Gastrocnemius medialis (tissue), 4 donors: ENCODE measurements at regions not wholly inside any gene's neighbourhood (a gene's known extent, or its start where the extent isn't known, plus 50 kb on each side); places are given as distances from the start of the nearest gene placed in this dataset.

Experiments used
- ATAC-seq, 2 donors: fragments of 150-250 bp; one replicate each; pipeline ENCODE4 v1.9.1; 2016
- DNase-seq, 2 donors: peaks; one replicate each; pipeline ENCODE4 v3.0.0-alpha.2; 2019
- H3K27ac ChIP-seq, 4 donors: fragments of 200-600 bp; sonication (generic); 1 replicate in 1 of 4; 2 replicates in 3 of 4; pipeline ENCODE4 v1.5.1; 2016 to 2018; ENCODE audit warnings: mild to moderate bottlenecking in 2 of 4, moderate library complexity in 1 of 4
- H3K27me3 ChIP-seq, 3 donors: fragments of 200-600 bp; sonication (generic) in 2 of 3; 1 replicate in 1 of 3; 2 replicates in 2 of 3; pipeline versions ENCODE4 v1.5.1 to v1.6.0; 2016 to 2019; ENCODE audit warnings: mild to moderate bottlenecking in 1 of 3, moderate library complexity in 1 of 3
- H3K36me3 ChIP-seq, 2 donors: fragments of 200-600 bp; sonication (generic) in 1 of 2; one replicate each; pipeline ENCODE4 v1.5.1; 2017 to 2018
- H3K4me1 ChIP-seq, 2 donors: fragments of 200-600 bp; sonication (generic) in 1 of 2; one replicate each; pipeline ENCODE4 v1.5.1; 2016 to 2017; ENCODE audit warnings: mild to moderate bottlenecking in 2 of 2
- H3K4me3 ChIP-seq, 4 donors: fragments of 200-600 bp; sonication (generic) in 3 of 4; 1 replicate in 1 of 4; 2 replicates in 3 of 4; pipeline ENCODE4 v1.5.1; 2016 to 2019; ENCODE audit warnings: mild to moderate bottlenecking in 2 of 4
- H3K9me3 ChIP-seq, 3 donors: fragments of 200-600 bp; sonication (generic) in 2 of 3; 1 replicate in 1 of 3; 2 replicates in 2 of 3; pipeline ENCODE4 v1.5.1; 2016 to 2019
- POLR2A ChIP-seq, 2 donors: fragments of 450-650 bp; IDR thresholded peaks; one replicate each; pipeline ENCODE4 v1.6.1; 2017; ENCODE audit warnings: antibody characterized with exemption in 2 of 2, mild to moderate bottlenecking in 2 of 2, moderate library complexity in 2 of 2
- in situ Hi-C, 4 donors: fragments of 200-750 bp; cut with MboI; loops; one replicate each; pipeline versions ENCODE4 v1.15.0 to v1.8.0; 2017; ENCODE audit warnings: low sequenced_read_pairs in 4 of 4
- intact Hi-C: fragments of 100-400 bp; cut with DNase I; formaldehyde crosslinking; loops from one replicate; pipeline ENCODE4 v1.15.1; 2023; ENCODE audit warnings: low total_unique reads
- TF ChIP-seq, protein P1 (sequence below), 5 experiments: fragments of 450-650 bp in 3 of 5; fragments of 200-600 bp in 2 of 5; sonication (generic) in 2 of 5; IDR thresholded peaks in 4 of 5; conservative IDR thresholded peaks in 1 of 5; 1 replicate in 4 of 5; 2 replicates in 1 of 5; pipeline ENCODE4 v1.5.1; 2016 to 2019; ENCODE audit warnings: antibody characterized with exemption in 5 of 5, mild to moderate bottlenecking in 3 of 5, moderate library complexity in 3 of 5

DNA sequence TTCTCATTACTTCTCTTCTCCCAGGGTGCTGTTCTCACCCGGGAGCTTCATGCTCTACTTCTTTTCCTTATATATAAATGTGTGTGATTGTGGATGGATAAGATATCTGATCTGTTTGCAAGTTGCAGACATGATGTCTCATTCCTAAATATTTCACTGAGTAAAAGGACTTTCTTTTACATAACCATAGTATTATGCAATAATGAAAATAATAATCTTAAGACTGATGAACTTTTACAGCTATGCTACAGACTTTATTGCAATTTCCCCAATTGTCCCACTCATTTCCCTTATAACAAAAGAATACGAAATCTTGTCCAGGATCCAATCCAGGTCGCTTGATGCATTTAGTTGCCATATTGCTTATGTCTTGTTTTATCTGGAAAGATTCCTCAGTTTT, 284.5 kb upstream of the JAG1 start:
- no peaks in the 10 kb centered on the region for H3K27me3 ChIP-seq
- intact Hi-C loops: no loop called here
- TF ChIP-seq POLR2A (IDR thresholded peaks at IDR 0.05): no peak
- TF ChIP-seq, protein P1, sequence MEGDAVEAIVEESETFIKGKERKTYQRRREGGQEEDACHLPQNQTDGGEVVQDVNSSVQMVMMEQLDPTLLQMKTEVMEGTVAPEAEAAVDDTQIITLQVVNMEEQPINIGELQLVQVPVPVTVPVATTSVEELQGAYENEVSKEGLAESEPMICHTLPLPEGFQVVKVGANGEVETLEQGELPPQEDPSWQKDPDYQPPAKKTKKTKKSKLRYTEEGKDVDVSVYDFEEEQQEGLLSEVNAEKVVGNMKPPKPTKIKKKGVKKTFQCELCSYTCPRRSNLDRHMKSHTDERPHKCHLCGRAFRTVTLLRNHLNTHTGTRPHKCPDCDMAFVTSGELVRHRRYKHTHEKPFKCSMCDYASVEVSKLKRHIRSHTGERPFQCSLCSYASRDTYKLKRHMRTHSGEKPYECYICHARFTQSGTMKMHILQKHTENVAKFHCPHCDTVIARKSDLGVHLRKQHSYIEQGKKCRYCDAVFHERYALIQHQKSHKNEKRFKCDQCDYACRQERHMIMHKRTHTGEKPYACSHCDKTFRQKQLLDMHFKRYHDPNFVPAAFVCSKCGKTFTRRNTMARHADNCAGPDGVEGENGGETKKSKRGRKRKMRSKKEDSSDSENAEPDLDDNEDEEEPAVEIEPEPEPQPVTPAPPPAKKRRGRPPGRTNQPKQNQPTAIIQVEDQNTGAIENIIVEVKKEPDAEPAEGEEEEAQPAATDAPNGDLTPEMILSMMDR (IDR thresholded peaks at IDR 0.05 in 4 of 5, conservative IDR thresholded peaks at IDR 0.05 in 1 of 5): no peak
- no peaks in the 10 kb centered on the region for H3K36me3 ChIP-seq
- no peak for ATAC-seq
- H3K9me3 ChIP-seq: no peaks in the 10 kb centered on the region
- no peak overlapping the region for H3K4me3 ChIP-seq
- H3K4me1 ChIP-seq: peaks cover 0 to 4% of the 10 kb centered on the region in 2 donors
- DNase-seq: no peak
- in situ Hi-C loops: no loop called here
- H3K27ac ChIP-seq: no peak overlapping the region

DNA sequence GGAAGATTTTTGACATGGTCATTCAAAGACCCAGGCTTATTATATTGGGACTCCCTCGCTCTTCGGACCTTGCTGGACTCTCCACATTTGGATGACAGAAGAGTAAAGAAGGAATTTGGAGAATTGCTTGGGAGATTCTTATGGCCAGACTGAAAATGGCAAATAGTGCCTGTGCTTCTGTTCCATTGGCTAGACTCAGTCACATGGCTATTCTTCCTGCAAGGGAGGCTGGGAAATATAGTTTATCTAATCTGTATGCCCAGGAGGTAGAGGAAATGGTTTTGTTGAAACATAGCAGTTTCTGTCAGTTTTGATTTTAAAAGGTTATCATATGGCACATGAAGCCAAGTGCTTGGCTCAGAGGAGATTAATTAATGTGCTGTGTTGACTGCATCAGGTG, 286.6 kb upstream of the JAG1 start:
- no peaks in the 10 kb centered on the region for H3K27me3 ChIP-seq
- TF ChIP-seq, protein P1 (IDR thresholded peaks at IDR 0.05 in 4 of 5, conservative IDR thresholded peaks at IDR 0.05 in 1 of 5): no peak
- no peak for TF ChIP-seq POLR2A (IDR thresholded peaks at IDR 0.05)
- ATAC-seq (no peak), DNase-seq (no peak)
- no peak overlapping the region for H3K4me3 ChIP-seq
- in situ Hi-C loops (no loop called here), intact Hi-C loops (no loop called here)
- H3K36me3 ChIP-seq: no peaks in the 10 kb centered on the region
- H3K27ac ChIP-seq: no peak overlapping the region
- H3K4me1 ChIP-seq: peaks cover 0 to 10% of the 10 kb centered on the region in 2 donors
- H3K9me3 ChIP-seq: no peaks in the 10 kb centered on the region

DNA sequence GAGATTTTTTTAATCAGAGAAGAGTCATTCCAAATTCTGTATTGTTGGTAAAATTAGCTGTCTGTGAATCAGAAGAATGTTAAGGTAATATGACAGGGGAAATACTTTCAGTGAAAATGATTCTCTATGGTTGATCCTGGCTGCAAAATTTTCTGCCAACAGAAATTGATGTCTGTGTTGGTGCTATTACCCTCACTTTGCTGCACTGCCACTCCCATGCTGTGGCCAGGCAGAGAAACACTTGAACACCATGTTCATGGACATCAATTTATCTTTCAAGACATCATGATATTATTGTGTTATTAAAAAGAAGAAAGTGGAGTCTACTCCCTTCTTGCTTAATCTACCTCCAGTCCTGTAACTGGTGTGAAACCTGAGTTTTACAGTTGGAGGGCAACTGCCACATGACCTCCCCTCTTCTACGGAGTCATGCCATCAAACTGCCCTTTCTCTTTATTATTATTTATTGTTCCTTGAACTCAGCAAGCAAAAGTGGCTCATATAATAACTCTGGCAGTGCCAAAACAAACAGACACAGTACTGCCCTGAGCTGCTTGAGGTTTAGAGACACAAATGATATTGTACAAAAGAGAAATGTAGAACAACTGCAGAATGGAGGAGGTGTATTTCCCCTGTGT, 288.0 kb upstream of the JAG1 start:
- Histone ChIP-seq H3K27ac (no peak overlapping the region), H3K36me3 (no peaks in the 10 kb centered on the region), H3K4me3 (no peak overlapping the region), H3K27me3 (no peaks in the 10 kb centered on the region), H3K4me1 (peaks cover 3 to 17% of the 10 kb centered on the region in 2 donors), H3K9me3 (no peaks in the 10 kb centered on the region)
- intact Hi-C loops (no loop called here), in situ Hi-C loops (no loop called here)
- DNase-seq: no peak
- ATAC-seq: no peak
- no peak for TF ChIP-seq POLR2A (IDR thresholded peaks at IDR 0.05)
- TF ChIP-seq, protein P1 (IDR thresholded peaks at IDR 0.05 in 4 of 5, conservative IDR thresholded peaks at IDR 0.05 in 1 of 5): no peak

DNA sequence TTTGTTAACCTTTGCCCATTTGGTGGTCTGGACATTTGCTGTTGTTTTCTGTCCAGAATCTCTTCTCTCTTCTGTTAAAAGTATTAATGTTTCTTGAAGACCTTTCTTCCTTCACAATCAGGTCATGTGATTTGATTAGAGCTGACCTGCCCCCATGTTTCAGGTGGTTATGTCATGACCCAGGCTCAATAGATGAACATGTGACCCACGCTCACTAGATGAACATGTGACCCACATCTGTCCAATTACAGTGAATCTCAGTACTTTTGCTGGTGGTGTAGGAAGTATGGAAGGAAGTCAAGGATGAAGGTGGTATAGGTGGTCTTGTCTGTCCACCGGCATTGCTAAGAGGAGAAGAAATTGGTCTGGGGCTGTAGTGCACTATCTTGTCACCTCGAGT, 289.1 kb upstream of the JAG1 start:
- Histone ChIP-seq H3K27ac (no peak overlapping the region), H3K9me3 (no peaks in the 10 kb centered on the region), H3K27me3 (no peaks in the 10 kb centered on the region), H3K36me3 (no peaks in the 10 kb centered on the region), H3K4me1 (peaks cover 3 to 21% of the 10 kb centered on the region in 2 donors), H3K4me3 (no peak overlapping the region)
- intact Hi-C loops (no loop called here), in situ Hi-C loops (no loop called here)
- TF ChIP-seq POLR2A (IDR thresholded peaks at IDR 0.05): no peak
- ATAC-seq: no peak
- DNase-seq: no peak

DNA sequence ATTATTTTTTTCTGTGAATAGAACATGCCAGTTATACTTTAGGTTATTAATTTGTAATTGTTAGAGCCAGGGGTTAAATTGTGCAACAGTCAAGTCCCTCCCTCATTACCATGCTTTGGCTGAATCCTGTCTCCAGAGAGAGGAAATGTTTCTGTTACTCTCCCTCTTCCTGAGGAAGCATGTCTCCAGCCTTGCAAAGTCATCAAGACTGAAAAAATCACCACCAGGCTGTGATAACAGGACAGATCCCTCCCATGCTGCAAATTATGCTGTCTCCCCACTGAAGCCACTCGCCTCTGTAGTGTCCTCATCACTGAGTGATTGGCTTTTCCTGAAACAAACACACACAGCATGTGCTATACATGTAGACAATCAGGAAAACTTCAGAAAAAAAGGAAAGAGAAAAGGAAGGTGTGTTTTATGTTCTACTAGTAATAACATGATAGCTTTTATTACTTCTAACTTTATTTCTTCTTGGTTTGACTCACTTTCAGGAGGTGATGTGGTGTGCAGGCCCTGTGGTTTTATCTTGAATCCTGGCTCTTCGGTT, 290.0 kb upstream of the JAG1 start:
- no peak for TF ChIP-seq POLR2A (IDR thresholded peaks at IDR 0.05)
- TF ChIP-seq, protein P1 (IDR thresholded peaks at IDR 0.05 in 4 of 5, conservative IDR thresholded peaks at IDR 0.05 in 1 of 5): no peak
- Histone ChIP-seq H3K4me1 (peaks cover 3 to 21% of the 10 kb centered on the region in 2 donors), H3K27me3 (no peaks in the 10 kb centered on the region), H3K36me3 (no peaks in the 10 kb centered on the region), H3K9me3 (no peaks in the 10 kb centered on the region), H3K27ac (peak overlapping the region in 1 of 4 donors; percentile 9), H3K4me3 (no peak overlapping the region)
- in situ Hi-C loops: no loop called here
- DNase-seq (no peak), ATAC-seq (peak; percentile 27 to 30)
- intact Hi-C loops: no loop called here
